ENCODE measurements at regions not wholly inside any gene's neighbourhood (a gene's known extent, or its start where the extent isn't known, plus 50 kb on each side); places are given as distances from the start of the nearest gene placed in this dataset.

- TF ChIP-seq CTCF (IDR thresholded peaks at IDR 0.05) (no peak), POLR2A (IDR thresholded peaks at IDR 0.05) (no peak), POLR2AphosphoS5 (IDR thresholded peaks at IDR 0.05) (no peak)
Measured at GRCh38 chr7:17583786-17584185, 285.3 kb downstream of the AHR start.

Measured in breast epithelium (tissue), 3 donors.